GM12878 (cell line): ENCODE measurements at regions not wholly inside any gene's neighbourhood (a gene's known extent, or its start where the extent isn't known, plus 50 kb on each side); places are given as distances from the start of the nearest gene placed in this dataset.

Experiments used
- ATAC-seq: fragments of 200-7000 bp; cut with Tn5 transposase; 3 replicates; pipeline ENCODE4 v1.9.1; 2020; ENCODE audit warnings: mild to moderate bottlenecking, moderate library complexity
- BruUV-seq: library from RNA; stranded (reverse); fragments of 400-500 nt; replicated peaks from 2 replicates; lab custom pipeline; 2021; lab: Mats Ljungman, UMichigan
- CTCF ChIA-PET: fragments of 300-600 bp; sonication (Branson Sonifier 250); formaldehyde crosslinking; extraction: SDS; loops from one replicate; lab custom pipeline; 2021; ENCODE audit warnings: inconsistent platforms; lab: Yijun Ruan, JAX
- POLR2A ChIA-PET: fragments of 350-600 bp; formaldehyde crosslinking; extraction: SDS; loops from one replicate; lab custom pipeline; 2021; ENCODE audit warnings: inconsistent platforms; lab: Charles Lee
- RAD21 ChIA-PET: fragments of 300-600 bp; sonication (Branson Sonifier 250); formaldehyde crosslinking; loops from one replicate; lab custom pipeline; 2023; ENCODE audit warnings: antibody characterized with exemption; ENCODE audit not compliant: unreplicated experiment; lab: Charles Lee
- SMC1A ChIA-PET: fragments of 300-600 bp; sonication (Branson Sonifier 250); formaldehyde crosslinking; loops from one replicate; lab custom pipeline; 2023; ENCODE audit not compliant: unreplicated experiment, uncharacterized antibody; lab: Charles Lee
- DNase-seq: peaks from one replicate; pipeline ENCODE4 v3.0.0-alpha.2; 2011; ENCODE audit warnings: low read depth, low spot score
- FAIRE-seq: peaks from 3 replicates; lab custom pipeline; 2011; peaks lifted over from hg19 to GRCh38; lab: Jason Lieb, UNC
- H2AFZ ChIP-seq: 2 replicates; pipeline ENCODE4 v1.6.0; 2011; ENCODE audit warnings: low read depth, low read length, control low read depth; ENCODE audit not compliant: control insufficient read depth
- H3K27ac ChIP-seq: 2 replicates; pipeline ENCODE4 v1.5.1; 2011; ENCODE audit warnings: control low read depth; ENCODE audit not compliant: control insufficient read depth, insufficient read depth
- H3K27me3 ChIP-seq, 2 experiments: replicated peaks in 1 of 2; 2 replicates each; pipeline versions ENCODE4 v1.6.0 to v1.6.1; 2011; ENCODE audit warnings: low read length in 1 of 2; ENCODE audit not compliant: control insufficient read depth in 2 of 2, insufficient read depth in 2 of 2
- H3K36me3 ChIP-seq, 2 experiments: 2 replicates each; pipeline ENCODE4 v1.5.1; 2011; ENCODE audit warnings: low read length in 1 of 2; ENCODE audit not compliant: control insufficient read depth in 2 of 2, insufficient read depth in 2 of 2
- H3K4me1 ChIP-seq: 2 replicates; pipeline ENCODE4 v1.6.1; 2011; ENCODE audit warnings: mild to moderate bottlenecking, low read length, moderate library complexity, mixed read lengths; ENCODE audit not compliant: control insufficient read depth, insufficient read depth
- H3K4me2 ChIP-seq: 2 replicates; pipeline ENCODE4 v1.6.0; 2011; ENCODE audit warnings: control low read depth; ENCODE audit not compliant: control insufficient read depth, insufficient read depth
- H3K4me3 ChIP-seq: fragments of 200-600 bp; sonication (generic); 2 replicates; pipeline ENCODE4 v1.5.1; 2016
- H3K79me2 ChIP-seq: 2 replicates; pipeline ENCODE4 v1.6.0; 2011; ENCODE audit warnings: low read length; ENCODE audit not compliant: control insufficient read depth, insufficient read depth
- H3K9ac ChIP-seq: 2 replicates; pipeline ENCODE4 v1.8.0; 2011; ENCODE audit warnings: low read length, control low read depth, mixed read lengths; ENCODE audit not compliant: control insufficient read depth, insufficient read depth
- H3K9me3 ChIP-seq: replicated peaks from 3 replicates; pipeline ENCODE4 v1.5.1; 2011; ENCODE audit warnings: mild to moderate bottlenecking, low read length; ENCODE audit not compliant: control insufficient read depth, insufficient read depth
- H4K20me1 ChIP-seq: 2 replicates; pipeline ENCODE4 v1.6.0; 2011; ENCODE audit not compliant: control insufficient read depth, insufficient read depth
- DPF2 ChIP-seq: fragments of 450-650 bp; IDR thresholded peaks from 2 replicates; pipeline ENCODE4 v1.6.1; 2017; ENCODE audit warnings: mild to moderate bottlenecking
- E2F8 ChIP-seq: fragments of 450-650 bp; IDR thresholded peaks from 2 replicates; pipeline ENCODE4 v1.6.1; 2018; ENCODE audit warnings: mild to moderate bottlenecking, low read depth, moderate library complexity; ENCODE audit not compliant: partially characterized antibody
- EZH2 ChIP-seq: IDR thresholded peaks from 2 replicates; pipeline ENCODE4 v1.6.1; 2012; ENCODE audit warnings: low read depth, mild to moderate bottlenecking, control low read depth, inconsistent platforms, low read length, borderline replicate concordance; ENCODE audit not compliant: control insufficient read depth
- FOXK2 ChIP-seq: fragments of 450-650 bp; IDR thresholded peaks from 2 replicates; pipeline ENCODE4 v1.6.1; 2017; ENCODE audit warnings: mild to moderate bottlenecking, moderate library complexity
- GABPA ChIP-seq: IDR thresholded peaks from 2 replicates; pipeline ENCODE4 v1.6.1; 2014; ENCODE audit warnings: antibody characterized with exemption, low read depth, mild to moderate bottlenecking, inconsistent platforms
- JUND ChIP-seq: IDR thresholded peaks from 2 replicates; pipeline ENCODE4 v1.6.1; 2012; ENCODE audit warnings: low read depth, mild to moderate bottlenecking, low read length, improper control_type of control experiment, moderate library complexity
- MYB ChIP-seq: fragments of 150-350 bp; IDR thresholded peaks from 2 replicates; pipeline ENCODE4 v1.6.1; 2014; ENCODE audit warnings: mild to moderate bottlenecking, low read depth, low read length, borderline replicate concordance
- NKRF ChIP-seq: fragments of 450-650 bp; conservative IDR thresholded peaks from 2 replicates; pipeline ENCODE4 v1.6.1; 2017; ENCODE audit warnings: mild to moderate bottlenecking, moderate library complexity
- NRF1 ChIP-seq: conservative IDR thresholded peaks from 2 replicates; pipeline ENCODE4 v1.6.1; 2011; ENCODE audit warnings: mild to moderate bottlenecking, low read depth, low read length, improper control_type of control experiment
- RAD21 ChIP-seq: IDR thresholded peaks from 2 replicates; pipeline ENCODE4 v1.6.1; 2011; ENCODE audit warnings: mild to moderate bottlenecking, low read depth, low read length, moderate library complexity; ENCODE audit not compliant: insufficient read depth
- RBBP5 ChIP-seq: fragments of 200-600 bp; sonication (generic); conservative IDR thresholded peaks from 2 replicates; pipeline ENCODE4 v1.6.1; 2016
- RCOR1 ChIP-seq: conservative IDR thresholded peaks from 2 replicates; pipeline ENCODE4 v1.6.1; 2012; ENCODE audit warnings: low read depth, low read length, improper control_type of control experiment
- RELA ChIP-seq: fragments of 450-650 bp; IDR thresholded peaks from 2 replicates; pipeline ENCODE4 v1.8.0; 2014; ENCODE audit warnings: borderline replicate concordance; ENCODE audit not compliant: partially characterized antibody
- SRF ChIP-seq, 2 experiments: IDR thresholded peaks; 2 replicates each; pipeline ENCODE4 v1.6.1; 2011; ENCODE audit warnings: low read depth in 2 of 2, low read length in 2 of 2, mild to moderate bottlenecking in 1 of 2, moderate library complexity in 1 of 2
- TBL1XR1 ChIP-seq: IDR thresholded peaks from 2 replicates; pipeline ENCODE4 v1.6.1; 2012; ENCODE audit warnings: low read depth, low read length, improper control_type of control experiment
- TCF12 ChIP-seq: IDR thresholded peaks from 2 replicates; pipeline ENCODE4 v1.6.1; 2011; ENCODE audit warnings: low read depth, mild to moderate bottlenecking, low read length
- TCF3 ChIP-seq: IDR thresholded peaks from 2 replicates; pipeline ENCODE4 v1.6.1; 2012; ENCODE audit warnings: low read depth, mild to moderate bottlenecking, low read length, borderline replicate concordance; ENCODE audit not compliant: insufficient read depth
- WGBS: methylation state at CpG from one replicate; pipeline ENCODE4 v1.1.6; 2016; ENCODE audit warnings: low lambda C conversion rate; ENCODE audit not compliant: insufficient replicate concordance, insufficient coverage; ENCODE audit errors: missing lambda C conversion rate; 5-methylcytosine and 5-hydroxymethylcytosine counted together
- in situ Hi-C: fragments of 300-500 bp; cut with MboI; formaldehyde crosslinking; loops from 9 replicates; pipeline ENCODE4 v1.14.3; 2018; ENCODE audit warnings: mixed read lengths
- intact Hi-C: fragments of 100-400 bp; cut with micrococcal nuclease; formaldehyde crosslinking; loops from one replicate; pipeline ENCODE4 v1.14.2; 2022; ENCODE audit not compliant: unreplicated experiment
- TF ChIP-seq, protein P1 (sequence below): fragments of 450-650 bp; IDR thresholded peaks from 2 replicates; pipeline ENCODE4 v1.6.1; 2016; ENCODE audit warnings: mild to moderate bottlenecking

DNA sequence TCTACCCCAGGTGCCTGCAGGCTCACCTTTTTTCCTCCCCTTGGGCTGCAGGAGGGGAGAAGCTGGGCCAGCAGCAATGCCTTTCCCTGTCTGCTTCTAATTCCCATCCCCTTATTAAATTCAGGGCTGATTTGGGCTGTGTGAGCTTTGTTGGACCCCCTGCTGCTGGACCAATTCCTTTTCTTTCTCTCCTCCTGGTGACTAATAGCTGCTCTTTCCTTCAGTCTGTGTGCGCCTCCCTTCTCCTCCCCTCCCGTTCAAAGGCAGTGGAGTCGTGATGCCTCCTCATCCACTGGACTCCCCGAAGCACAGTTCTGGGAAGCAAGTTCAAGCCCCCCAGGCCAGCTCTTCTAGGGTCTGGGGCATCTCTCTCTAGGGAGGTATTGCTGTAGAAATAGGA, 567.9 kb upstream of the CADM1 start:
- no peak for ATAC-seq
- no peak overlapping the region for H3K9ac ChIP-seq
- RAD21 ChIA-PET = interaction anchor here (2.5 to 11.6 kb wide), 6 partner anchors 10 to 202 kb away, joined by 10 to 222 read pairs (median 30); no protein-coding TSS in a partner anchor
- in situ Hi-C loops = no loop called here
- H3K4me3 ChIP-seq = no peak overlapping the region
- no peaks in the 10 kb centered on the region; the same call in 2 of the 3 replicates for H3K9me3 ChIP-seq
- no peak overlapping the region for H3K4me2 ChIP-seq
- POLR2A ChIA-PET = interaction anchor here (3.5 kb wide), 1 partner anchor 146 kb away, joined by 42 read pairs; no protein-coding TSS in a partner anchor
- H3K4me1 ChIP-seq = peaks cover 23% of the 10 kb centered on the region
- no peak overlapping the region for H2AFZ ChIP-seq
- SMC1A ChIA-PET = interaction anchor here (0.6 to 9.0 kb wide), 10 partner anchors 8 to 202 kb away, joined by 3 to 249 read pairs (median 4); no protein-coding TSS in a partner anchor
- no peak for FAIRE-seq
- H3K36me3 ChIP-seq = no peaks in the 10 kb centered on the region
- intact Hi-C loops = loop anchor here (5.0 kb wide), 1 partner anchor 60 kb away; no protein-coding TSS in a partner anchor
- WGBS = 100% methylated on average over 4 of the region's 4 CpGs
- CTCF ChIA-PET = interaction anchor here (0.7 to 8.9 kb wide), 8 partner anchors 9 to 201 kb away, joined by 3 to 99 read pairs (median 8); no protein-coding TSS in a partner anchor
- no peak for DNase-seq
- TF ChIP-seq RBBP5 (no peak), GABPA (no peak), TCF12 (no peak), FOXK2 (no peak), RAD21 (no peak), JUND (no peak), TCF3 (no peak), E2F8 (no peak), NKRF (no peak), EZH2 (no peak), RCOR1 (no peak), NRF1 (no peak), DPF2 (no peak), TBL1XR1 (no peak), SRF (IDR thresholded peaks at IDR 0.05; ENCODE audit: low read depth in 2 of 2, low read length in 2 of 2) (no peak), RELA (no peak), MYB (no peak)
- TF ChIP-seq, protein P1, sequence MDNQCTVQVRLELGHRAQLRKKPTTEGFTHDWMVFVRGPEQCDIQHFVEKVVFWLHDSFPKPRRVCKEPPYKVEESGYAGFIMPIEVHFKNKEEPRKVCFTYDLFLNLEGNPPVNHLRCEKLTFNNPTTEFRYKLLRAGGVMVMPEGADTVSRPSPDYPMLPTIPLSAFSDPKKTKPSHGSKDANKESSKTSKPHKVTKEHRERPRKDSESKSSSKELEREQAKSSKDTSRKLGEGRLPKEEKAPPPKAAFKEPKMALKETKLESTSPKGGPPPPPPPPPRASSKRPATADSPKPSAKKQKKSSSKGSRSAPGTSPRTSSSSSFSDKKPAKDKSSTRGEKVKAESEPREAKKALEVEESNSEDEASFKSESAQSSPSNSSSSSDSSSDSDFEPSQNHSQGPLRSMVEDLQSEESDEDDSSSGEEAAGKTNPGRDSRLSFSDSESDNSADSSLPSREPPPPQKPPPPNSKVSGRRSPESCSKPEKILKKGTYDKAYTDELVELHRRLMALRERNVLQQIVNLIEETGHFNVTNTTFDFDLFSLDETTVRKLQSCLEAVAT = no peak
- TF ChIP-seq, all 136 proteins: peak for 0
- no peaks in the 10 kb centered on the region for H3K27me3 ChIP-seq
- BruUV-seq = no TSS peak
- H3K27ac ChIP-seq = no peak overlapping the region
- H3K79me2 ChIP-seq = no peaks in the 10 kb centered on the region
- H4K20me1 ChIP-seq = no peaks in the 10 kb centered on the region
